Hepatocyte (in vitro differentiated cells): ENCODE measurements at regions not wholly inside any gene's neighbourhood (a gene's known extent, or its start where the extent isn't known, plus 50 kb on each side); places are given as distances from the start of the nearest gene placed in this dataset.
"Not testable (repeated sequence)": the region's sequence is repeated elsewhere in the genome, so short reads cannot be mapped to it uniquely, and the experiment has no call there.

Experiments used
- CTCF ChIP-seq: fragments of 200-600 bp; sonication (generic); IDR thresholded peaks from 2 replicates; pipeline ENCODE4 v1.5.1; 2016; ENCODE audit warnings: antibody characterized with exemption, mild to moderate bottlenecking; ENCODE audit not compliant: poor library complexity
- EZH2 ChIP-seq: fragments of 200-600 bp; sonication (generic); IDR thresholded peaks from 2 replicates; pipeline ENCODE4 v1.6.1; 2016; ENCODE audit warnings: antibody characterized with exemption, mild to moderate bottlenecking, borderline replicate concordance
- EZH2phosphoT487 ChIP-seq: fragments of 200-600 bp; sonication (generic); IDR thresholded peaks from one replicate; pipeline ENCODE4 v1.6.1; 2018; ENCODE audit warnings: antibody characterized with exemption, mild to moderate bottlenecking, low read depth, moderate library complexity; ENCODE audit not compliant: unreplicated experiment, severe bottlenecking

DNA sequence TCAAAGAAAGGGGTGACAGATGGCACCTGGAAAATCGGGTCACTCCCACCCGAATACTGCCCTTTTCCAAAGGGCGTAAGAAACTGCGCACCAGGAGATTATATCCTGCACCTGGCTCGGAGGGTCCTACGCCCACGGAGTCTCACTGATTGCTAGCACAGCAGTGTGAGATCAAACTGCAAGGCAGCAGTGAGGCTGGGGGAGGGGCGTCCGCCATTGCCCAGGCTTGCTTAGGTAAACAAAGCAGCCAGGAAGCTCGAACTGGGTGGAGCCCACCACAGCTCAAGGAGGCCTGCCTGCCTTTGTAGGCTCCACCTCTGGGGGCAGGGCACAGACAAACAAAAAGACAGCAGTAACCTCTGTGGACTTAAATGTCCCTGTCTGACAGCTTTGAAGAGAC, 166.0 kb downstream of the JRKL start:
- TF ChIP-seq CTCF, EZH2, EZH2phosphoT487: not testable (repeated sequence)
